HG03342 (cell line): ENCODE measurements at regions not wholly inside any gene's neighbourhood (a gene's known extent, or its start where the extent isn't known, plus 50 kb on each side); places are given as distances from the start of the nearest gene placed in this dataset.

Experiments
- ATAC-seq: cut with Tn5 transposase; IDR thresholded peaks from one replicate; pipeline ENCODE4 v1.9.1; 2021; ENCODE audit warnings: mild to moderate bottlenecking, moderate library complexity; ENCODE audit not compliant: unreplicated experiment

- ATAC-seq: no peak
These were observed 167.5 kb upstream of the CWC22 start for GRCh38 chr2:180174580-180174979.

DNA sequence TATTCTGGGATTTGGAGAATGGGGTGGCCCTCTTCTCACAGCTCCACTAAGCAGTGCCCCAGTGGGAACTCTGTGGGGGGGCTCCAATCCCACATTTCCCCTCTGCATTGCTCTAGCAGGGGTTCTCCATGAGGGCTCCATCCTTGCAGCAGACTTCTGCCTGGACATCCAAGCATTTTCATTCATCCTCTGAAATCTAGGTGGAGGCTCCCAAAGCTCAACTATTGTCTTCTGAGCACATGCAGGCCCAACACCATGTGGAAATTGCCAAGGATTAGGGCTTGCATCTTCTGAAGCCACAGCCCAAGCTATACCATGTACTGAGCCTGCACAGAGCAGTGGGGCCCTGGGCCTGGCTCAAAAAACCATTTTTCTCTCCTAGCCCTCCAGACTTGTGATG is 162.4 kb upstream of the CWC22 start:
- ATAC-seq: no peak

- ATAC-seq: no peak
These were observed 154.3 kb upstream of the CWC22 start for GRCh38 chr2:180161415-180161814.

- no peak for ATAC-seq
These were observed 152.8 kb upstream of the CWC22 start for GRCh38 chr2:180159921-180160320.

DNA sequence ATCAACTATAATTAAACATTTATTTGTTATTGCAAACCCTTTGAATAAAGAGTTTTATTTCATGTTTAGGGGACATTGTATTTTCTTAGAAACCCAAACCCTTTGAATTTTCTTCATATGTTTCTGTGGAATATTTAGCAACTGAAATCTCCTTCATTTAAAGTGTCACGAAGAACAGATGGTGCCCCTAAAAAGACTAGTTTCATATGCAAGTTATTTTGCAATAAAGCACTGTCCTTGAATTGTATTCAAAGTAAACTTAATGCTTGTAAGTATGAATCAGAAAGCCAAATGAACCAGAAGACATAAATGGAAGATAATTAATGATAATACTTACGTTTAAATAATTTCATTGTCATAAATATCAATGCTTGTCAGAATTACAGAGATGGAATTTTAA is 151.9 kb upstream of the CWC22 start:
- ATAC-seq: no peak

DNA sequence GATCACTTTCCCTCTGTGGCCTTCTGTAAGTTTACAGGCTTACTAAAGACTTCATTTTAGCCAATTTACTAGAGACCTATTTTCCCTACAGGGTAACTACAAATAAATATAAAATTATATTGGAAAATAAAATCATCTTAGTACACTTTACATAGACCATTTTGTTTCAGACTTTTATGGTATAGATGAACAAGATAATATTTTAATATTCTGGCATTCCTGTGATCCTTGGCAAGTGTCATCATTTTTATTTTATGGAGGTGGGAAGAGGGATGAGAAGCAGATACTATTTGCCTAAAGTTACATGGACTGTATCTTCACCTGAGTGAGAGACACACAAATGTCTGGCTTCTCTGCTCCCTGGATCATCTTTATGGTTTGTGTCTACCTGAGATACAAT is 149.6 kb upstream of the CWC22 start:
- ATAC-seq: no peak

DNA sequence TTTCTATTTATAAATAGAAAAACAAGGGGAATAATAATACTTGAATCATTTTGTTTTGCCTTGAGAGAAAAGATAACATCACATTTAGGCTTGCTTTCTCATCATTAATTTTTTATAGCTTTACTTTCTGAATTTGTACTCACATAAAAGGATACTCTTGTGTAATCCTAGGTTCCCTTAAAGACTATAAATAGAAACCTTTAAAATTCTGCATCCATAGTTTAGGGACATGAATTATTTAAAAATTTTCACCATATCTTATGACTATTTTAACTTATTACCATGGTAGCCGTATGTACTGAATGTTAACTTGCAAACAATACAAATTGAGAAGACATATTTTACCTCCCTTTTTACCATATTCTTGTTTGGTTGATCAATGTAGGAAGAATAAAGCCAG is 143.5 kb upstream of the CWC22 start:
- no peak for ATAC-seq

GRCh38 chr2:180146541-180146940 is 139.4 kb upstream of the CWC22 start:
- ATAC-seq: no peak

GRCh38 chr2:180146114-180146513 is 139.0 kb upstream of the CWC22 start:
- ATAC-seq: no peak

DNA sequence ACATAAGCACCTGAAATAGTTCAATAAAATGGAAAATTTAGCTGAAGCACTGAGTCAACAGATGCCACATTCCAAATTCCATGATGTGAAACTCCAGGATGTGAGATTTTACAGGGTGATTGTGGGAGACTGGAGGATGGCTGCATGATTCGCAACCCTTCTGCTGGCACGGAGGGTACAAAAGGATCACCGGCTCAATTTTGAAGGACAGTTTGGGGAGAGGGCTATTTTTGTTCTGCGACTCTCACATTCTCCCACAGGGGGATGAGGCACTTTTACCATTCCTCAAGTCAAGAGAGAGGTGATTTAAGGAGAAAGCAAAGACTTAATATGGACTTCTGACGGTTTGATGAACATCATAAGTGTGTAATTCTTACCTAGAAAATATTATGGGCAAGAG is 138.1 kb upstream of the CWC22 start:
- ATAC-seq: no peak

GRCh38 chr2:180144338-180144813 is 137.3 kb upstream of the CWC22 start:
- ATAC-seq: no peak

- ATAC-seq: no peak
These were observed 136.7 kb upstream of the CWC22 start for GRCh38 chr2:180143633-180144337.

DNA sequence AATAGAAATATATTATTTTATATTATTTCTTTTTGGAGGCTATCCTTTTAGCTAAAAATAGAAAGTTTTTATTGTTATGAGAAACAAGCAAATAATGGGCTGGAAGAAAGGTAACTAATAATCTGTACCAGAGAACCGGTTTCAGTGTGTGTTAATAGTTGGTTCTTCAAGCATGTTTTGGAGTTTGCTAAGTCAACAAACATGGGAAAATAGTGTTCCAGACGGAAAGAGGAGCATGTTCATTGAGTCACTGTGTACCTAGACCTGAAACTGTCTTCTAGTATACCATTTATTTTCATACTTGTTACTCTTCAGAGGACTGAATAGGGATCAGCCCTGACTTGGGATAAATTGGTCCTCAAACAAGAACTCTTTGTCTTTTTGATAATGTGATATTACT is 134.5 kb upstream of the CWC22 start:
- no peak for ATAC-seq

DNA sequence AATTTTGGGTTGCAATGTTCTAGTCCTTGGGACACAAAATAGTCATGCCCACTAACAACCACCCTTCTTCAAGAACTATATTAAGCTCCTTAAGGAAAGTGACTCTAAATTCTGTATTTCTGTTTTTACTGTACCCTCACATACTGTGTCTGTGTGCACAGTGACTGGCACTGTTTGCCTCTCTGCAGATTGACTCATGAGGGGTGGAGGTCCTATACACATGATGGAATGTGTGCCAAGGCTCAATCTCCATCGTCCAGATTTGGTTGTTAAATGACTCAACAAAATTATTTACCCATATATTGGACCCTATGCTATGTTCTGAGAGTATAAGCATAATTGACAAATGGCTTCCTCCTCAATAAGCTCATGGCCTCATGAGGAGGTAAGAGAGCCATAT is 126.6 kb upstream of the CWC22 start:
- no peak for ATAC-seq

DNA sequence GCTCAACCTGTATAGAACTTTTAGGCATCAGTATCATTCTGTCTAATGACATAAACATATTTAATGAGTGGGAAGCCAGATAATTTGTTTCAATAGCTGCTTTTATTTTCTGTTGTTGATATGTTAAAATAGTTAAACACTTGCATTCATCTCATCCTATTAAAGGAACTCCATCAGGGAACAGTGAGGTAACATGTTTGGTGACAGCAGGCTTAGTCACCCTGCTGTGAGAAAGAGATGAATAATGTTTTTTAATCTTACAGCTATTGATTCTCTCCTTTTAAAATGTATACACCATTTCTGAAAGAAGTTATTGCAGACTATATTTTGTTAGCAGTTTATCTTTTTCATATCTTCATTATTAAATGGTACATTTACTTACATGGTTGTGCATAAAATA is 123.3 kb upstream of the CWC22 start:
- ATAC-seq: no peak

DNA sequence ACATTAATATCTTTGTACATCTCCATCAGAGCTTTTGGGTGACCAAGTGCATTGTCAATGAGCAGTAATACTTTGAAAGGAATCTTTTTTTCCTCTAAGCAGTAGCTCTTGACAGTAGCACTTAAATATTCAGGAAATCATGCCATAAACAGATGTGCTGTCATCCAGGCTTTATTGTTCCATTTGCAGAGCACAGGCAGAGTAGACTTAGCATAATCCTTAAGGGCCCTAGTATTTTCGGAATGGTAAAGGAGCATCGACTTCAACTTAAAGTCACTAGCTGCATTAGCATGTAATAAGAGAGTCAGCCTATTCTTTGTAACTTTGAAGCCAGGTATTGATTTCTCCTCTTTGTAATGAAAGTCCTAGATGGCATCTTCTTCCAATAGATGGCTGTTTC is 121.8 kb upstream of the CWC22 start:
- ATAC-seq: no peak

DNA sequence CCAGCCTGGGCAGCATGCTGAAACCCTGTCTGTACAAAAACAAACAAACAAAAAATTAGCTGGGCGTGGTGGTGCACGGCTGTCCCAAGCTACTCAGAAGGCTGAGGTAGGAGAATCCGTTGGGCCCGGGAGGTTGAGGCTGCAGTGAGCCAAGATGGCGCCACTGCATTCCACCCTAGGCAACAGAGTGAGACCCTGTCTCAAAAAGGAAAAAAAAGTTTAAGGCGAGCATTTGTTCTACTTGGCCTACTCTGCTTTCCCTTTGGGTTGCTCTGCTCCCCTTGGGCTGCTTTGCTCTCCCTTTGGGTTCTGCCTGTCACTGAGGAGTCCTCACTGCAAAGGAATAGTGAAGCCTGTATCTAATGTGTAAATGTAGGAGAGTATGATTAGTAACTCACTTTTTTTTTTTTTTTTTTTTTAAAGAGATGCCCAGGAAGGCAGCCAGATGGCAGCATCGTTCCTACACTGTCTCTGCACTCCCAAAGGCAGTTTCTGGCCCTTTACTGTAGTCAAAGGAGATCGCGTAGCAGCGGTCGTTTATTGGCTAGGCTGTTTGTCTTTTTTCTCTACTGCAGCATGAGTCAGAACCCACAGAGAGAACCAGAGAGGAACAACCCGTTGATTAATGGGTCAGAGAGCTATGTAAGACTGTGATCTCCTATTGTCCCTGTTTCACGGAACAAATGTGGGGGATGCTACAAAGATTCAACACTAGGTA is 118.3 kb upstream of the CWC22 start:
- ATAC-seq: peak; percentile 69

DNA sequence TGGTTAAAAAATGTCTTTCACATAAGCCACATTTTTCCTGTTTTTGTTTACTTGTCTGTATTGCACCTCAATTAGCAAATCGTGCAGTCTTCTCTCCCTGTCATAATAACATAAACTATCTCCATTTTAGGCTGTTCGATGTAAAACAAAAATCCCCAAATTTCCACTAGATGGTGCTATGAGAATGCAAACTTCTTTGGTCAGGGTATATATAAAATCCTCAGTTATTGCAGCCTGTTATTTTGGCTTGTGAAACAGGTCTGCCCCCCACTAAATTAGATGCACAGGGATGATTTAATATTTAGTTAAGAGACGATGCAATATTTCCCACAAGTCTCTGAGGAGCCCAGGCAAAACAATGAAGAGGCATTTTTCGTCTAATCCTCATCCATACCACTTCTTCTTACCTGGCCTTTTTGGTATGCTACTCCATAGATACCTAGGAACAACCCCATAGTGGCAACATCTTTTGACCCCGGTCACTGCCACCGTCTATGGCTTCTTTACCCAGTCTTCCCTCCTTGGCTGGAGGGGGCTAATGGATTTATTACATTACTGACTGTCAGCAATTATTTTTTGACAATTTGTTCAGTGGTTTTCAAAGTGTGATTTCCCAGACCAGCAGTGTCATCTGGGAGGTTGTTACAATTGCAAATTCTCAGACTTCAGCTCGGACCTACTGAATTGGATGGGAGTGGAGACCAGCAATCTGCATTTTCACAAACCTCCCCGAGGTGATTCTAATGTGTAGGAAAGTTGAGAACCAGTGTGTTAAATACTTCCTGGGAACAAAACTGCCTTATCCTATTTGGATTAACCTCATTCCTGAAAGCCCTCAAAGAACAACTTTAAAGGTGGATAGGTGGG is 117.4 kb upstream of the CWC22 start:
- peak; percentile 68 for ATAC-seq

DNA sequence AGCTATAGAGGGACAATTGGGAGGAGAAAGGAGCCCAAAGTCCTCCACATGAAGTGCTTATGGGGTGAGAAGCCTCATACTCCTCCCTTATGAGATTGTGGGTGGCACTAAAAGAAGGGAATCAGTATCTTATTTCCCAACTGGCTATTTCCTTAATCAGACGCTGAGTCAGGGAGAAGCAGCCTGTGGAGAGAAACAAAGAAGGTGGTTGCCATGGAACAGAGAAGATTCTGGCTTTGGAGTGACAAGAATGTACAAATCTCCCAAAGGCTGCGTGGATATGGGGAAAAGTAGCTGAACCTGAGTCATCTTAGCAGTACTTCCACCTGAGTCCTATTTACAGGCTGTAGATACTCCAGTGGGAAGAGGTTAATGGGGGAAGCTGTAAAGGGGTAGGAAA is 115.8 kb upstream of the CWC22 start:
- ATAC-seq: no peak

GRCh38 chr2:180115675-180116074 is 108.6 kb upstream of the CWC22 start:
- ATAC-seq: no peak

DNA sequence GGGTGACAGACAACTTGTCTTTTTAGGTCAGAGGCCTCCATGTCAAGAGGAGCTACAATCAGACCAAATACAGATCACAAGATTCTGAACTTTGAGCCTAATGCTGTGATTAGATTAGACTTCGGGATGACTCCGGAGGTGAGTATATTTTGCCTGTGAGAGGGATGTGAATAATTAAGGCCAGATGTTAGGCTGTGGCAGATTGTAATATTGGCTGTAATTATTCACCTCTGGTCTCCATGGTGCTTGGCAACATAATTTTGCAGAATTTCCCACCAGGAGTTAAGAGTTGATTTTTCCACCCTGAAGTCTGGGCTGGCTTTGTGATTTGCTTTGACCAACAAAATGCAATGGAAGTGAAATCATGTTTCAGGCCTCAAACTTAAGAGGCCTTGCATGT is 108.2 kb upstream of the CWC22 start:
- no peak for ATAC-seq

DNA sequence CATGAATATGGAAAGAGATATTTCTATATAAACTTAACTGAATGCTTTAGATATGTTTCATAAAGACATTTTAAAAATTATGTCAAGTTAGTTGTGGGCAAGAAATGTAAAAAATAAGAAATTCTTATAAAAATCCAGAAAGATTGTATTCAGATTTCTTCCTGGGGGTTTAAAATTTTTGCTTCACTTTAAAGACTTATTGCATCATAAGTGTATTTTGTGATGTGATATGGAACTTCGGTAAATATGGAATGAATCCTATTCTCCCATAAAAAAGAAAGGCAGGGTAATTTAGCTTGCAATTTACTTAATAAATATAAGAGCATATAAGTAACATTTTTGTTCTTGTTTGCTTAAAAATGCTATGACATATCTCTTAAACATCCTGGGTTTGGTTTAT is 104.8 kb upstream of the CWC22 start:
- ATAC-seq: no peak
